HG02852 (cell line): ENCODE measurements at regions not wholly inside any gene's neighbourhood (a gene's known extent, or its start where the extent isn't known, plus 50 kb on each side); places are given as distances from the start of the nearest gene placed in this dataset.

Experiments
- ATAC-seq: cut with Tn5 transposase; IDR thresholded peaks from one replicate; pipeline ENCODE4 v1.9.1; 2021; ENCODE audit warnings: mild to moderate bottlenecking, moderate library complexity; ENCODE audit not compliant: unreplicated experiment

- no peak for ATAC-seq
Measured at GRCh38 chr16:51039638-51040331, 111.3 kb downstream of the SALL1 start.

GRCh38 chr16:51035711-51036110, 115.4 kb downstream of the SALL1 start:
- ATAC-seq = no peak

DNA sequence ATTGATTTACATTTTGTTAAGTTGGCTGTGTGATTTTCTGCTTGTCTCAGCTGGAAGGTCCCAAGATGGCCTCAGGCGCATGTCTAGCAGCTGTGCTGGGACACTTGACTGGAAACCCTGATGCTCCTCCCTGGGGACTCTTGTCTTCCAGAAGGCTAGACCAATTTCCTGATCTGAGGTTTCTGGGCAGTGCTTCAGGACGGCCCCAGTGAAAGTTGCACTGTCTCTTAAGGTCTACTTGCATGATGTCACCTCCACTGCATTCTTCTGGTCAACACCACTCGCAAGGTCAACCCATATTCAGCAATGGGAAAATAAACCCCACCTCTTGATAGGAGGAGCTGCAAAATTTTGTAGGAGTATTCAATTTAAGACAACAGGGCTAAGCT, 116.0 kb downstream of the SALL1 start:
- ATAC-seq = no peak

- ATAC-seq = no peak
Measured at GRCh38 chr16:51034481-51035109, 116.5 kb downstream of the SALL1 start.

- ATAC-seq = no peak
Measured at GRCh38 chr16:51031598-51031997, 119.5 kb downstream of the SALL1 start.

DNA sequence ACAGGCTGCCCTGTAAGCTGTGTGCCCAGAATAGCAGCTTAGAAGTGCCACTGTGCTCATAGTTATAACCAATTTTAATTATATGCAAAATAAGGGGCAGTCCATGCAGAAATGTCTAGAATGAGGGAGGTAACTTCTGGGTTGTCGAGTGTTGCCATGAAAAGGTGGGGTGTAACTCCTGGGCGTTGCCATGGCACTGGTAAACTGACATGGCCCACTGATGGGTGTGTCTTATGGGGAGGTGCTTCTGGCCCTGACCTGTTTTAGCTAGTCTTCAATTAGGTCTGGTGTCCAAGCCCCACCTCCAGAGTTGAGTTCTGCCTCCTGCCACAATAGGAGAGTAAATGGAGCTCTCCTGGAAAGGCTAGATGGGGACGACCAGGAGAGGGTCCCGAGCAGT, 120.6 kb downstream of the SALL1 start:
- no peak for ATAC-seq

DNA sequence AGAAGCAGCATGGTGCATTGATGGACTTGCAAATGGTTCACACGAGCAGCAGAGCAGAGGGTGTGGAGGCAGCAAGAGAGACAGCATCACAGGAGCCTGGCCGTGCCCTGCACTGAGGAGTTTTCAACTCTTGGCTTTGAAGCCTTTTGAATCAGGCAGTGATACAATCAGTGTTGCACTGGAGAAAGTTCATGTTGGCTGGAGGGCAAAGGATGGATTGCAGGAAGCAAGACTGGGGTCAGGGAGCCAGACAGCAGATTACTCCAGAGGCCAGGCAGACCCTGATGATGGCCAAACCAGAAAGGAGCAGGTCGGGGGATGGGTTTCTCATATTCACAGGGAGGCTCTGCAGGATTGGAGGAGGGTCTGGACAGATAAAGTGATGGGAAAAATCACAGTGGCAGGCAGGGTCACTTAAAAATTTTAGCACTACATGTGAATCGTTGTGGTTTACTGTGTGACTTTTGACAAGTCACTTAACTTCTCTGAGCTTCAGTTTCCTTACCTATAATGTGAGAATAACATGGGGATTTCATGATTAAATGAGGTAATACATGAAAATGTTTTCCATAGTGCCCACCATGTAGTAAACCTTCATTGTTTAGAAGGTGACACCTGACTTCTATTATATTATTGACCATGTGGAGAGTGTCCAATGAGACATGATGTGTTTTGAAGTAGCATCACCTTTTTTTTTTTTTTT, 125.3 kb downstream of the SALL1 start:
- no peak for ATAC-seq

GRCh38 chr16:51024703-51025102, 126.4 kb downstream of the SALL1 start:
- ATAC-seq = no peak

DNA sequence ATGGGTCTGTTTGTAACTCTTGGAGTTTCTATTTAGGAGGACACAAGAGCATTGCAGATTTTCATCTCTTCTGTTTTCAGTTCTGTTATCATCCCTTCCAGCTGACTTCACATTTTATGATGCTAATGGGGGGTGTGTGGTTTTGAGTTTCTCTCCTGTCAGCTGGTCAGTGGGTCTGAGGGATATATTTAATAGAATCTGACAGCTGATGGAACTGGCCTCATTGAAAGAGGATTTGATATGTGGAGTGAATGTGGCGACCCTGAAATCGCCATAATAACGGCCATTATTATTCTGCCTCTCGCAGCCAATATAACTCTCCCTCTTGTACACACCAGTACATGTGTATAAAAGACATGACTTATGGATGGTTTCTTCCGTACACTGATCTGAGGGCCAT, 128.1 kb downstream of the SALL1 start:
- no peak for ATAC-seq

DNA sequence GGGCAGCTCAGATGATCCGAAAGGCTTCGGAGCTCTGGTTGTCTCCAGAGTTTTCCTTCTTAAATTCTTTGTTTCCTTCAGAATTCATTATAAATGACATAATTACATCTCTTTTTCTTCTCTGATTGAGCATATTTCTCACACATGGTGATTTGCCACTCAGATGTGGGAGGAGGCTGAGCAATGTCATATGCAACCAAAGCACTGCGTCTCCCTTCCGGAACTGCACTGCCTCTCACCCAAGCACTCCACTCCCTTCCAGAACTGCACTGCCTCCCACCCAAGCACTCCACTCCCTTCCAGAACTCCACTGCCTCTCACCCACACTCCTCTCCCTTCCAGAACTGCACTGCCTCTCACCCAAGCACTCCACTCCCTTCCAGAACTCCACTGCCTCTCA, 131.5 kb downstream of the SALL1 start:
- ATAC-seq = no peak

- ATAC-seq = no peak
Measured at GRCh38 chr16:51017969-51018368, 133.1 kb downstream of the SALL1 start.

DNA sequence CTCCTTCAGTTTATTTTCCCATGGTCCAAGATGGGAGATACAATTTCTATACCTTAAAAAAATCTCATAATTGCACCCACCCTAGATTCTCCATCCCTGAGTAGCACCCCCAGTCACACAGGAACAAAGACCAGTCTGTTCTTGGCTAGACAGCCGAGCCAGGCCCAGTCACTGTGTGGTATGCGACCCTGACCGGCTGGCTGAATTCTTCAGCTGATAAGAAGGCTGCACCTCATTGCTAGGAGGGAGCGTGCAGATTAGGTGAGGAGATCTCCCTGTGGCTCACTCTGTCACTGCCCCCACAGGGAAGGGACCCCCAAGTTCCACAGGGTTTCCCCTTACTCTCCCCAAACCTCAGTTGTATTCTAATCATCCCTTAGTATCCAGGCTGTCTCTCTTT, 138.7 kb downstream of the SALL1 start:
- ATAC-seq = no peak

GRCh38 chr16:51010817-51011216, 140.3 kb downstream of the SALL1 start:
- no peak for ATAC-seq

GRCh38 chr16:51009813-51010212, 141.3 kb downstream of the SALL1 start:
- ATAC-seq = no peak

DNA sequence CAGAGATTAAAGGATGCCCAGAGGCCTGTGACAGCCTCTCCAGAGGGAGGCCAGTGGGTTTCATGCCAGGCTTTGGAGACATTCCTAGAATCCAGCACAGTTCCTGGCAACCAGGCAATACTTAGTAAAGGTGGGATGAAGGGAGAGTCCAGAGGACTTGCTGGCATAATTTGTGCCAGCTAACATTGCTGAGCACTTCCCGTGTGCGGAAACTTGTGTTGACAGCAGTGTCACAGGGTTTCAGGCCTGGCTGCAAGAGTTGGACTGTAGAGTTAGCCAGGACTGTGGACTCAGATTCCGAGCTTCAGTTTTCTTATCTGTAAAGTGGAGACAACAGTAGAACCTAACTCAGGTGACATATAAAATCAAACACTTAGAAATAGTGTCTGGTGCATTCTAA, 141.7 kb downstream of the SALL1 start:
- ATAC-seq = no peak

- ATAC-seq = no peak
Measured at GRCh38 chr16:51008607-51009006, 142.5 kb downstream of the SALL1 start.

DNA sequence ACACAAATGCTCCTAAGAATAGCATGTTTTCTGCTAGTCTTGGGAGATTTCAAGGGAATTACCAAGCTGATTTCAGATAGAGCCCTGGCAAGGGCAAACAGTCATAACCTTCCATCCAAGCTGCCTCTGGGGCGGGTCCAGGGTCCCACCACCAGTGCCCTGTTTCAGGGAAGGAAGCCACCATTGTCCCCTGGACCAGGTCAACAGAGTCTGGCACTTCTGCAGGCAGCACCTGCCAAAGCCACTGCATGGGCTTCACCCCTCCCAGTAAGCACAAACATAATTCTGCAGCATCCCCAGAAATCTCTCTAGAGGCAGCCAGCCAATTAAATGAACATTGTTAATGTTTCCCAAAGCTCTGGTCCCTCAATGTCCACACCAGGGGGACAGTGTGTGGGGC, 143.0 kb downstream of the SALL1 start:
- no peak for ATAC-seq

DNA sequence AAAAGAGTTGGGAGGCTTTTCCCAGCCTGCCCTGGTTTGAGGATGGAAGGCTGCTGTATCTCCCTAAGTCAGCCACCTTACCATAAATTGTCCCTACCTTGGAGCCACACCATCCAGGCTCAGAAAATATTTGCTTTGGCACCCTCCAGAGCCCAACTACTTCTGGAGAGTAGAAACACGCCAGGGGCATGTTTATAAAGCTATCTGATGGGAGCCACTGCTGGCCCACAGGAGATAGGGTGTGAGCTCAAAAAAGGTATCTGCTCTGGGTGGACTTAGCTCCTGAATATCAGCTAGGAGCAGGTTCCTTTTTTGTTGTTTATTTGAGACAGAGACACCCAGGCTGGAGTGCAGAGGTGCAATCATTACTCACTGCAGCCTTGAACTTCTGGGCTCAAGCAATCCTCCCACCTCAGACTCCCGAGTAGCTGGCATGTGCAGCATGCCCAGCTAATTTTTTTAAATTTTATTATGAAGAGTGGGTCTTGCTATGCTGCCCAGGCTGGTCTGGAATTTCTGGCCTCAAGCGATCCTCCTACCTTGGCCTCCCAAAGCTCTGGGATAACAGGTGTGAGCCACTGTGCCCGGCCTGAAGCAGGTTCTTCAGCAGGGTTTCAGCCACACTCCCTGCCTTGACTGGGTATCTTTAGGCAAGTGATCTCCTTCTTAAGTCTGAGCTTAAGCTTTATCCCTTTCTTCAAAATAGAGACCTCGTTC, 147.1 kb downstream of the SALL1 start:
- no peak for ATAC-seq

- no peak for ATAC-seq
Measured at GRCh38 chr16:51002881-51003490, 148.1 kb downstream of the SALL1 start.

DNA sequence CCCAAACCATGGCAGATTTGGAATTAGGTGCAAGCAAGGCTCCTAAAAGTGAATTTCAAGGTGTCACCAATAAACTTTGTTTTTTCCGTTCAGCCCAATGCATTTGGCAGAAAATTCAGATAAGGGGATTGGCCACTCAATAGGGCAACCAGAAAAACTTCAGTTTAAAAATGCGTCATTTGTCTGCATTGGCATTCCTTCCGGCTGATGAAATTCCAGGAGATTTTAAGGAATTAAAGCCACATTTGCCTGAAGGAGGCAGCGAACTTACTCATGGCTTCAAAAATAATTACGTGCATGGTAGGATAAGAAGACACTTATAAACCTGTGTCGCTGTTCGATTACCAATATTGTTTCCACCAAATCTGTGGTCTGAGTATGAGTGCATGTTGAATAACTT, 151.9 kb downstream of the SALL1 start:
- no peak for ATAC-seq

GRCh38 chr16:50998411-50998810, 152.7 kb downstream of the SALL1 start:
- no peak for ATAC-seq
